Stimulated activated CD8-positive, alpha-beta memory T cell treated with anti-CD3 and anti-CD28 coated beads, Interleukin-4, amount 100 ng/mL, for 24 hours (primary cell): ENCODE measurements at regions not wholly inside any gene's neighbourhood (a gene's known extent, or its start where the extent isn't known, plus 50 kb on each side); places are given as distances from the start of the nearest gene placed in this dataset.
"Not testable (repeated sequence)": the region's sequence is repeated elsewhere in the genome, so short reads cannot be mapped to it uniquely, and the experiment has no call there.

Experiments used
- DNase-seq: peaks from one replicate; pipeline ENCODE4 v3.0.0-alpha.2; 2020; ENCODE audit warnings: low read depth

DNA sequence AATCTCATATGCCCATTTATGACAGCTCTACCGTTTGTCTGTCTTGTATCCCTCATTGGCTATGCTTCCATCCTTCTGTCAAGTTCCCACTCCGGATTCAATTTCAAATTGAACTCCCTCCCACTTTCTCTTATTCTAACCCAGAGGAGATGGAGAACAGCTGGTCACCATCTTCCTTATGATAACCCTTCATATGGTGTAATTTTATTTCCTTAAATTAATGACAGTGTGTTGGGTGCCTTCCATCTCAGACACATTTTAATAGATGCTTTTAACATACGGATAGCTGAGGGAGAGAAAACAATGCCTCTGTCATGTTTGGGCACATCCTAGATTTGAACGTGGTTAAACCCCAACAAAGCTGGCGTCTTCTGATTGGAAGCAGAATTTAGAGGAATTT lies 103.0 kb upstream of the PLXNA2 start:
- DNase-seq, result no peak

GRCh38 chr1:208349694-208350330 lies 105.6 kb upstream of the PLXNA2 start:
- no peak for DNase-seq

DNA sequence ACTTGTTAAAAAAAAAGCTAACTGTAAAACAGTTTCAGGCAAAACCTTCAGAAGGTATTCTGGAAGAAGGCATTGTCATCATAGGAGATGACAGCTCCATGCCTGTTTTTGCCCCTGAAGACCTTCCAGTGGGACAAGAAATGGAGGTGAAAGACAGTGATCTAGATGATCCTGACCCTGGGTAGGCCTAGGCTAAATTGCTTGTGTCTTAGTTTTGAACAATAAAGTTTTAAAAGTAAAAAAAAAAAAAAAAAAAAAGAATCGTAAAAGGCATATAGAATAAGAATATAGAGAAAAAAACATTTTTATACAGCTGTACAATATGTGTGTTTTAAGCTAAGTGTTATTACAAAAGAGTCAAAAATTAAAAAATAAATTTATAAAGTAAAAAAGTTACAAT lies 106.6 kb upstream of the PLXNA2 start:
- no peak for DNase-seq

- DNase-seq, result no peak
Measured at GRCh38 chr1:208351838-208352237, 107.7 kb upstream of the PLXNA2 start.

- not testable (repeated sequence) for DNase-seq
Measured at GRCh38 chr1:208353797-208354196, 109.6 kb upstream of the PLXNA2 start.

- DNase-seq, result no peak
Measured at GRCh38 chr1:208357644-208358507, 113.7 kb upstream of the PLXNA2 start.

GRCh38 chr1:208358651-208359050 lies 114.5 kb upstream of the PLXNA2 start:
- no peak for DNase-seq

DNA sequence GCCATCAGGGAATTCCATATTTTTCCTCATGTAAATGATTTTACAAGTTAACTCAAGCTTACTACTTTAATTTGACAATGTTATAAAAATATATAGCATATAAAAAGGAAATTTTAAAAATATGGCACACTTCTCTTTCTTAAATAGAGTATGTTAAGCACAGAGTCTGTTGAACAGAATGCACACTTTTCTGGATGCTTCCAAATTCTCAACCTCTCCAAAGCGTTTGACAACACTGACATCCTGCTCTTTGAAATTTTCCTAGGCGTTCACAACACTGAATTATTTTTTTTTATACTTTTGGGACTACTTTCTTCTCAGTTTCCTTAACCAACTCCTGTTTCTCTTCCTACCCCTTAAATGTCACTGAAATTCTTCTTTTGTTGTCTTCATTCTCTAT lies 117.8 kb upstream of the PLXNA2 start:
- no peak for DNase-seq

- DNase-seq, result no peak
Measured at GRCh38 chr1:208366559-208366958, 122.4 kb upstream of the PLXNA2 start.

DNA sequence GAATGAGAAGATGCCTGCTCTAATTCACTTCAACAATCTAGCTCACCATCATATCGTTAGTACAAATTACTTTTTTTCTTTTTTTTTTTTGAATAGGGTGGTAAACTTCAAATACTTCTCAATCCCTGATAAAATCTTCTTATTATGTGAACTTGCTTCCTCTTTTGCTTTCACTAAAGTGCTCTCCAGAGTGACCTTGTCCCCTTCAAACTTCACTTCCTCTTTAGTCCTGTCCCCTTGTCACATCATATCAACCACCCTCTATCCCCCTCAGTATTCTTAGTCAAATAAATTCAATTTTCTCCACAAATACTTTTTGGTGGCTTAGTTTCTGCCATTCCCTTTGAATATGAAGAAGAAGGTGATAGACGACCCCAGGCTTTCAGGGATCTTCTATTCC lies 124.9 kb upstream of the PLXNA2 start:
- no peak for DNase-seq

DNA sequence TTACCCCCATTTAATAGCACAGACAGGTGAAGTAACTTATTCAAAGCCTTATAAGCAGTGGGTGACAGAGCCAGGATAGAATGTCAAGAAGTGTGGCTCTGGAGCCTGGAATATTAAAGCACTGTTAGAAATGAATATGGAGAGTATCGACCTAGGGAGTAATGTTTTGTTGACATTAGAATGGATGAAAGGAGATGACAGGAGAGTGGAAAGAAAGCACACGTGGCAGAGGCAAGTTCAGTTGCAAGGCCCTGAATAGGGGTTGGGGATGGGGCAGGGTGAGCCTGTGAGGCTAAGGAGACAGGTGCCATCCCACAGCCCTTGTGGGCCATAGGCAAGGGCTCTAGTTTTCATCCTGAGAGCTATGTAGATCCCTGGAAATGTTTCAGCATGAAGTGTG lies 125.5 kb upstream of the PLXNA2 start:
- DNase-seq, result no peak

GRCh38 chr1:208374391-208374941 lies 130.3 kb upstream of the PLXNA2 start:
- no peak for DNase-seq

GRCh38 chr1:208381481-208381880 lies 137.3 kb upstream of the PLXNA2 start:
- DNase-seq, result no peak

DNA sequence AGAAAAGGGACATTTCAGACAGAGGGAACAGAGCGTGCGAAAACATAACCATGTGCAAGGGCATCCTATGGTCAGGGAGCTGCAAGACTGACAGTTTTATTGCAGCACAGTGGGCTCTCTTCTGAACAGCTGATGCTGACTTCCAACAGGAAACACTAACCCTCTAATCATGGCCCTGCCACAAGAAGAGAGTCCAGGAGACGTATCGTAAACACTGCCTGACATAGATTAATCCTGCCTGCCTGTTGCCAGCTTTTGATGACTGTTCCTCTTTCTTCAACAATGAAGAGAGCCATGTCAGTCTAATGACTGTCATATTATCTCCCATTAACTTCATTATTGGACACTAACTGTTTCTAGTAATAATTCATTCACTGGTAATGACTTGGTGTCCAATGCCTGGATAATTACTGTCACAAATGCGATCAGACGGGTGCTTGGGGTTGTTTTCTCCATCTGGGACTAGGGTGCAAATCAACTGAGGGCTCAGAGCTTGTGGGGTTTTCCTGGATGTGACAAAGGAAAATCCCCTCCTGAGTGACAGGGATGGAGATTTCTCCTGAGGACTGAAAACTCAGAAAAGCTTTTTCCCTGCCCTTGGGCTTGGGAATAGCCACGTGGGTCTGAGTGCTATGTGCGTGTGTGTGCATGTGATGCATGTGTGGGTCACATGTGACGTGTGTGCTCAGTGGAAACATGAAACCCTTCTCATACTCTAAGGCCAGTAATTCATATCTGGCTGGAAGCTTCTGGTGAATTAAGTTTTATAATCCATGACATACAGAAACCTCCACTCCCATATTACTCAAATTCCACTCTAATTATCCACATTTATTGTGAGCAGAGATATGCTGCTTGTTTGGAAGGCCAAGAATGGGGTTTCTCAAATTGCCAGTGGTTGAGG lies 144.0 kb upstream of the PLXNA2 start:
- no peak for DNase-seq

DNA sequence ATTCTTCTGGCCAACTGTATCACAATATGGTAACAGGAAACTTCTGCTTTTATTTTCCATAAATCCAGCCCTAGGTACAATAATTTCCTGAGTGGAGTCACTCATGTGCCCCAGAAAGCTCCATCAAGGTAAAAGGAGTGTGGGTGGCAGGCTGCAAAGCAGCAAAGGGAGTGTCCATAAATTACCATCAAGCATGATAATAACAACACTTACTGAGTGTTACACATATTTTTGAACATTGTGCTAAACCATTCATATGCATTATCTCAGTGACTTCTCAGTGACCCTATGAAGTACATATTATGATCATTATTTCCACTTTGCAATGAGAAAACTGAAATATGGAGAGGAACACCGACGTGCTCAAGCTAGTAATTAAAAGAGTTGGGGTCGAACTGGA lies 149.2 kb upstream of the PLXNA2 start:
- DNase-seq, result no peak

DNA sequence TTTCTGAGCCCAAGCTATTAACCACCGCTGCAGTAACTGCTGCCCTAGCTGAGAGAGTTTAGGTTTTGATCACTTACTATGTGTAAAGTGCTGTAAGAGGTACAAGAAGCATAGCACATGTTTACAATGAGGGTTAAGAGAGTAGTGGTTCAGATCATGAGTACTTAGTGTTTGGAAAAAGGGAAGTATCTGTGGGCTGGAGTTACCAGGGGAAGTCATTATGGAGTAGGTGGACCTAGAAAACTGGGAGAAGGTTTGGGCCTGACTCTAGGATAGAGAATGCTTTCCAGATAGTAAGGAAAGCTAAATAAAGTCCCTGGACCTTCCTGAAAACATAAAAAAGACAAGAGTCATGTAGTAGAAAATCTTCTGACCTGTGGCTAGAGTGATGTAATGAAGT lies 149.6 kb upstream of the PLXNA2 start:
- DNase-seq, result no peak

DNA sequence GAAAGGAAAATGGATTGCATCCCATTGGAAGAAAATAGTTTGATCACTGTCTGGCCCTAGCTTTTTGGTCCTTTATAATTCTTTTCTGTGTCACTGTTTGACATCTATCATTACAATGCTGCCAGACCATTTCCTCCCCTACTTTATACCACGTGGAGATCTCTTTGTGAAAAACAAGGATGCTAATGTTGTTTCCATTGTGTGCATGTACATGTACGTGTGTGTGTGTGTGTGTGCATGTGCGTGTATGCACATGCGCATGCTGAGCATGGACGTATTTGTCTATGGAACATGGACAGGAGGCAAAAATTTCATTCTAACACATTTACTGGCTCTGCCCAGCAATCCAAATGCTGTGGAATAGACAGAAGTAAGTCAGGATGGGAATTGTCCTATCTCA lies 153.1 kb upstream of the PLXNA2 start:
- DNase-seq, result no peak

- no peak for DNase-seq
Measured at GRCh38 chr1:208405014-208405413, 160.8 kb upstream of the PLXNA2 start.

- no peak for DNase-seq
Measured at GRCh38 chr1:208409176-208409575, 165.0 kb upstream of the PLXNA2 start.

DNA sequence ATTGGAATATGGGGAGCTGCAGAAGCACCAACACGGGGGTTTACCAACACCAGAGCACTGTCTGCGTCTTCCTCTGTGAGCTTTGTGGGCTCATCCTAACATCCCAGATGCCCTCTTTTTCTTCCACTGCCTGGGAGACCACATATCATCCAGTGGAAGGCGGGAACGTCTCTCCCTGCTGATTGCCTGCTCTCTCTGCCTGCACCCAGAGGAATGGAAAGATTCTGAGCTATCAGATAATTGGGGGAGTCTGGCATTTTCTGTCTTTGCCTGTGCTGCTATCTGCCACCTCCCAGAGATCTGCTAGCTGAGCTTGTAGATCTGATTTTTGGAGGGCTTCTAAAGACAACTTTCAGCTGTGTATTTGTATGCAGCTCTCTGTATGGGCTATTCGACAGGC lies 166.2 kb upstream of the PLXNA2 start:
- DNase-seq, result no peak

- no peak for DNase-seq
Measured at GRCh38 chr1:208413006-208413405, 168.8 kb upstream of the PLXNA2 start.

DNA sequence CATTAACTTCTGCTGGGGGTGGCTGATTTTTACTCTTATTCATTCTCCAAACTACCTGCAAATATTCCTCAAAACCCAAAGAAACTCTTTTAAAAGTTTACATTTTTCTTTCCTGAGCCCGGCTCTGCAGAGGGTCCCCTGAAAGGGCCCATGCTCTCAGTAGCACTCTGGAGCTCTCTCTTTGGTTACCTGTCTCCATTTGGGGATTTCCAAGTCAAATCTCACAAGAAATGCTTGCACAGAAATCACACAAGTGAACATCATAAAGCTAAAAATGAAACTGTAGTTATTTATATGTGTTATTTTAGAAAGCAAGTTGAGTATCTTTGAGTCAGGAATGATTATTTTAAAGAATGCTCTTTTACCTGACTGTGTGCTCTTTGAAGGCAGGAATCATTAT lies 174.5 kb upstream of the PLXNA2 start:
- DNase-seq, result no peak
